ENCODE measurements at regions not wholly inside any gene's neighbourhood (a gene's known extent, or its start where the extent isn't known, plus 50 kb on each side); places are given as distances from the start of the nearest gene placed in this dataset.
A peak's percentile ranks its signal among the peaks of the same experiment; 100 is the strongest.

- peak; percentile 97 for TF ChIP-seq ZNF592 (IDR thresholded peaks at IDR 0.05)
- peak; percentile 67 to 82 for TF ChIP-seq IKZF2 (IDR thresholded peaks at IDR 0.05)
- TF ChIP-seq ZNF217 (IDR thresholded peaks at IDR 0.05) = no peak
- no peak for TF ChIP-seq ZBED1 (IDR thresholded peaks at IDR 0.05; ENCODE audit: borderline replicate concordance)
- TF ChIP-seq NBN (IDR thresholded peaks at IDR 0.05) = peak; percentile 43; the same call in 1 of the 2 replicates
- peak; percentile 21 for TF ChIP-seq MEF2B (IDR thresholded peaks at IDR 0.05; ENCODE audit: partially characterized antibody, poor library complexity, severe bottlenecking)
Observed at GRCh38 chr4:126172126-126172525, 857.4 kb downstream of the FAT4 start (continued).

- Histone ChIP-seq H3K4me3 (no peak overlapping the region), H3K4me1 (ENCODE audit: control insufficient read depth, insufficient read depth, low read length) (no peaks in the 10 kb centered on the region), H3K36me3 (ENCODE audit: control insufficient read depth in 2 of 2, insufficient read depth in 2 of 2, low read length in 1 of 2) (no peaks in the 10 kb centered on the region), H3K9ac (ENCODE audit: control insufficient read depth, insufficient read depth, low read length) (no peak overlapping the region), H2AFZ (ENCODE audit: control insufficient read depth, low read depth, low read length) (no peak overlapping the region), H3K4me2 (ENCODE audit: control insufficient read depth, insufficient read depth) (no peak overlapping the region), H4K20me1 (ENCODE audit: control insufficient read depth, insufficient read depth) (no peaks in the 10 kb centered on the region), H3K79me2 (ENCODE audit: control insufficient read depth, insufficient read depth, low read length) (no peaks in the 10 kb centered on the region), H3K27me3 (replicated peaks in 1 of 2; ENCODE audit: control insufficient read depth in 2 of 2, insufficient read depth in 2 of 2, low read length in 1 of 2) (no peaks in the 10 kb centered on the region), H3K27ac (ENCODE audit: control insufficient read depth, insufficient read depth) (no peak overlapping the region), H3K9me3 (replicated peaks; ENCODE audit: control insufficient read depth, insufficient read depth, low read length) (no peaks in the 10 kb centered on the region)
- ATAC-seq (no peak), FAIRE-seq (no peak), DNase-seq (ENCODE audit: low read depth, low spot score) (no peak)
- no TSS peak for BruUV-seq (replicated peaks)
- ChIA-PET SMC1A (ENCODE audit: uncharacterized antibody, unreplicated experiment) (no interaction called here), RAD21 (ENCODE audit: unreplicated experiment) (no interaction called here), CTCF (no interaction called here), POLR2A (no interaction called here)
- in situ Hi-C loops (cut with MboI) (no loop called here), intact Hi-C loops (cut with micrococcal nuclease; ENCODE audit: unreplicated experiment) (no loop called here)
- TF ChIP-seq PKNOX1 (IDR thresholded peaks at IDR 0.05) (peak; percentile 67), STAT3 (IDR thresholded peaks at IDR 0.05; ENCODE audit: low read depth, low read length) (no peak)
- 95% methylated on average over 2 of the region's 2 CpGs for WGBS (ENCODE audit: insufficient coverage, insufficient replicate concordance, low lambda C conversion rate, missing lambda C conversion rate)
Observed at GRCh38 chr4:126174627-126175026, 859.9 kb downstream of the FAT4 start.
